Activated CD8-positive, alpha-beta memory T cell treated with anti-CD3 and anti-CD28 coated beads, Interleukin-2, amount 50 U/mL, for 24 hours (primary cell): ENCODE measurements at regions not wholly inside any gene's neighbourhood (a gene's known extent, or its start where the extent isn't known, plus 50 kb on each side); places are given as distances from the start of the nearest gene placed in this dataset.
"Not testable (repeated sequence)": the region's sequence is repeated elsewhere in the genome, so short reads cannot be mapped to it uniquely, and the experiment has no call there.

Source experiments
- DNase-seq: peaks from one replicate; pipeline ENCODE4 v3.0.0-alpha.2; 2020; ENCODE audit errors: extremely low read depth

DNA sequence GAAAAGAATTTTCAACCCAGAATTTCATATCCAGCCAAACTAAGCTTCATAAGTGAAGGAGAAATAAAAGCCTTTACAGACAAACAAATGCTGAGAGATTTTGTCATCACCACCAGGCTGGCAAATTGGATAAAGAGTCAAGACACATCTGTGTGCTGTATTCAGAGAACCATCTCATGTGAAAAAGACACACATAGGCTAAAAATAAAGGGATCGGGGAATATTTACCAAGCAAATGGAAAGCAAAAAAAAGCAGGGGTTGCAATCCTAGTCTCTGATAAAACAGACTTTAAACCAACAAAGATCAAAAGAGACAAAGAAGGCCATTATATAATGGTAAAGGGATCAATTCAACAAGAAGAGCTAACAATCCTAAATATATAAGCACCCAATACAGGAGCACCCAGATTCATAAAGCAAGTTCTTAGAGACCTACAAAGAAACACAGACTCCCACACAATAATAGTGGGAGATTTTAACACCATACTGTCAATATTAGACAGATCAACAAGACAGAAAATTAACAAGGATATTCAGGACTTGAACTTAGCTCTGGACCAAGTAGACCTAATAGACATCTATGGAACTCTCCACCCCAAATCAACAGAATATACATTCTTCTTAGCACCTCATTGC is 55.9 kb upstream of the ACSM6 start:
- not testable (repeated sequence) for DNase-seq

DNA sequence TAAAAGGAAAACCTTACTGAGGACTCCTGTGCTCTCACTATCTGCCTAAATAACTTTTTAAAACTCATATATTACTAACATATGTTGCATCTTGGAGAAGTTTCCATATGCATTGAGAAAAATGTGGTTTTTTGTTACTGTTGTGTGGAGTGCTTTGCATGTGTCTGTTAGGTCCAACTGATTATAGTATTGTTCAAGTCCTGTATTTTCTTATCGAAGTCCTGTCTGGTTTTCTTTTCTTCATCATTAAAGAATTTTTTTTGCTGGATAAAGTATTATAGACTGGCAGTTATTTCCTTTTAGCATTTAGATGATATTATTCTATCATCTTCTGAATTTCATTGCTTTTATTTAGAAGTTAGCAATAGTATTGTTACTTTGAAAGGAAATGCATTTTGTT is 59.5 kb upstream of the ACSM6 start:
- DNase-seq: no peak

DNA sequence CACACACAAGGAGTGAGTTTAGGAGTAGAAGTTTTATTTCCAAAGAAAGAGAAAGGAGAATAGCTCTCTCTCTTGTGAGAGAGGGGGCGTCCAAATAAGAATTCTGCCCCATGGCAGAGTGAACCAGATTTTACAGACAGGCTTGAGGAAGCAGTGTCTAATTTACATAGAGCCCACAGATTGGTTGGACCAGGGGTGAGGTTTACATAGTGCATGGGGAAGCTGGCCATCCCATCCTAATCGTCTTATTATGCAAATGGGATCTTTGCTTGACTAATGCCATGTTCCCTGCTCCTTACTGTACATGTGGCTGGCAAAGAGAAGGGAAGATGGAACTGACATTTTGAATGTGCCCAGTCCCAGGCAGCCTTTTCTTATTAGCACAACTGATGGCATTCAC is 60.0 kb upstream of the ACSM6 start:
- DNase-seq: no peak

DNA sequence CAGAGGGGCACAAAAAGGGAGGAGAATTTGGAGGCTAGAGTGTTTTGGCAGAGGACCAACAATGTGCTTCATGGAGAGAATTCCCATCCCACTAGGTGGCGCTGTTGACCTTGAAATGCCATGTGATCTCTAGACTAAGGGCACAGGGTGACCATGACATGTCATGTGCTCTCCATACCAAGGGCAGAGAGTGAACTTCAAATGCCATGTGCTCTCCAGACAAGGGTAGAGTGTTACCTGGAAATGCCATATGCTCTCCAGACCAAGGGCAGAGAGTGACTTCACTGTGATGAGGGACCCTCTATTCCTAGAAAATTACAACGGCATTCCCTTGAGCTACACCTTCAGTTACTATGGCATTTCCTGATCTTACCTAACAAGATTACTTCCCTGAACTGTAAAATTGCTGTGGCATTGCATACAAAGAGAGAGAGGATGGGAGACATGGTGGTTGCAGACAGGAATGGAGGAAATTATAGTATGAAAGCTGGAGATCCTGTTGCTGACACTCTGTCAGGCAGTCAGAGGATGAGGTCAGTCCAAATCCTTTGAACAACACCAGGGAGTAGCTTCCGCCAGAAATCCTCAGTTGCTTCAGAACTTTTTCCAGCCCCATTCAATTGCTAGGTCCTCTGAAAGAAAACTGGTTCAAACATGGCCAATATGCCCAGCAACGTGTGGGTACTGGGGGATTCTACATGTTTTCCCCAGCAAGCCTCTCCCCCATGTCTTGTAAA is 60.9 kb upstream of the ACSM6 start:
- DNase-seq: peak; percentile 39

DNA sequence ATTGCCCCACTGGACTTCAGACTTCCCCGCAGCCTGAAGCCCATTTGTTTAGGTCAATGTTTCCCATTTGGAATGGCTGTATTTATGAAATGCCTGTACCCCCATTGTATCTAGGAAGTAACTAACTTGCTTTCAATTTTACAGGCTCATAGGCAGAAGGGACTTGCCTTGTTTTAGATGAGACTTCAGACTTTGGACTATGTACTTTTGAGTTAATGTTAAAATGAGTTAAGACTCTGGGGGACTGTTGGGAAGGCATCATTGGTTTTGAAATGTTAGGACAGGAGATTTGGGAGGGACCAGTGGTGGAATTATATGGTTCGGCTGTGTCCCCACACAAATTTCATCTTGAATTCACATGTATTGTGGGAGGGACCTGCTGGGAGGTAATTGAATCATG is 61.1 kb upstream of the CYP2C8 start:
- DNase-seq: not testable (repeated sequence)

DNA sequence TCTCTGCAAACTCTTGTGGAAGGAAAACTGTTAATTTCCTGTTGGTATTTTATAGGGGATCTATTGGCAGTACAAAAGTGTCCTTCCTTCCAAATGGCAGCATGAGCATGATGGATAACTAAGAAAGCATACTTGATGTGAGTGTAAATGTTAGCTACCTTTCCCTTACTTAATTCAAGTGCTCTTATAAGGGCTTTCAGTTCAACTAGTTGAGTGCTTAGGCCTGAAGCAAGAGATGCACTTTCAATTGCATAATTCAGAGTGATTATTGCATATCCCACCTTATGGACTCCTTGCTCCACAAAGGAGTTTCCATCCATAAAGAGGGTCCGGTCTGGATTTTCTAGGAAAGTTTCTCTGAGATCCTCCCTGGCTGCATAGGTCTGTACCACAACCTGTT is 56.3 kb upstream of the CYP2C8 start:
- DNase-seq: no peak

DNA sequence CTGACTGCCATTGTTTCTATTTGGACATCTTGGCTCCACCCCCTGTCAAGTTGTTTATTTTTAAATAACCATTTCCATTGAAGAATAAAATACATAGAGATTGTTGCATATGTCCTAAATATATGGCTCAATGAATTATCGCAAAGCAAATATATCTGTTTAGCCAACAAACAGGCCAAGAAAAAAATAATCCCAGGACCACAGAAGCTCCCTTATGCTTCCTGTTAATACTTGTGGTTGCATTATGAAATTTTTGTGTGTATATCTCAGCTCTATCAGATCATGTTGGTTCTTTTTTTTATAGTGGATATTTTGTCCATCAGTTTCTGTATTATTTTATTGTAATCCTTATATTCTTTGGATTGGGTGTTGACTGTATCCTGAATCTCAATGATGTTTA is 53.4 kb upstream of the CYP2C8 start:
- DNase-seq: no peak

DNA sequence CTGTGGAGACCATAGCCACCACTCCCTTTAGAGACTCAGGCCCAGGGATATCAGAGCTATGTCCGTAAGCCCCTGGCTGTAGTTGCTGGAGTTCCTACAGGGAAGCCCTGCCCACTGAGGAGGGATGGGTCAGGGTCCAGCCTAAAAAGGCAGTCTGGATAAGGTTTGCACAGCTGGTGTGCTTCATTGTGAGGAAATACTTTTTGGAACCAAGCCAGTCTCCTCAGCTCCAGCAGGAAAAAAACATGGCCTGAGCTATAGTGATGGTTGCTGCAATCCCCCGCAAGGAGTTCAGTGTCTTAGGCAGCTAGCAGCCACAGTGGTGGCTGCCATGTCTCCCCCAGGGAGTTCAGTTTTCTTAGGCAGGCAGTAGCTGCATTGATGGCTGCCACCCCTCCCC is 52.6 kb upstream of the CYP2C8 start:
- DNase-seq: no peak
